Liver (tissue), 8 donors: ENCODE measurements at regions not wholly inside any gene's neighbourhood (a gene's known extent, or its start where the extent isn't known, plus 50 kb on each side); places are given as distances from the start of the nearest gene placed in this dataset.

Experiments
- DNase-seq: peaks from one replicate; pipeline ENCODE4 v3.0.0-alpha.2; 2017; ENCODE audit warnings: low spot score
- H3K27ac ChIP-seq, 2 donors: one replicate each; pipeline ENCODE4 v1.7.0; 2013; ENCODE audit warnings: inconsistent platforms in 2 of 2, low read length in 2 of 2, control low read depth in 1 of 2, low read depth in 1 of 2, mild to moderate bottlenecking in 1 of 2
- H3K27me3 ChIP-seq, 4 donors: one replicate each; pipeline versions ENCODE4 v1.6.1 to v1.7.0; 2013; ENCODE audit warnings: low read length in 3 of 4, inconsistent platforms in 1 of 4, mild to moderate bottlenecking in 1 of 4, moderate library complexity in 1 of 4; ENCODE audit not compliant: control insufficient read depth in 4 of 4, insufficient read depth in 4 of 4
- H3K36me3 ChIP-seq, 4 donors: one replicate each; pipeline versions ENCODE4 v1.6.1 to v1.7.0; 2013; ENCODE audit warnings: low read length in 3 of 4, mild to moderate bottlenecking in 3 of 4, low read depth in 1 of 4, moderate library complexity in 1 of 4; ENCODE audit not compliant: control insufficient read depth in 4 of 4, insufficient read depth in 3 of 4
- H3K4me1 ChIP-seq, 4 donors: one replicate each; pipeline versions ENCODE4 v1.6.1 to v1.7.0; 2013; ENCODE audit warnings: low read length in 3 of 4, mild to moderate bottlenecking in 3 of 4, moderate library complexity in 1 of 4; ENCODE audit not compliant: control insufficient read depth in 4 of 4, insufficient read depth in 4 of 4
- H3K4me3 ChIP-seq, 3 donors: one replicate each; pipeline versions ENCODE4 v1.6.1 to v1.7.0; 2013; ENCODE audit warnings: low read length in 3 of 3, control low read depth in 1 of 3, low read depth in 1 of 3, mild to moderate bottlenecking in 1 of 3
- H3K9ac ChIP-seq, 2 donors: one replicate each; pipeline ENCODE4 v1.7.0; 2013; ENCODE audit warnings: low read length in 2 of 2, mild to moderate bottlenecking in 2 of 2, moderate library complexity in 2 of 2, control low read depth in 1 of 2, low read depth in 1 of 2
- H3K9me3 ChIP-seq, 4 donors: one replicate each; pipeline versions ENCODE4 v1.6.1 to v1.7.0; 2013; ENCODE audit warnings: low read length in 3 of 4; ENCODE audit not compliant: control insufficient read depth in 4 of 4
- EGR1 ChIP-seq, 2 donors: IDR thresholded peaks; 2 replicates each; pipeline ENCODE4 v1.6.1; 2016 to 2018; ENCODE audit warnings: antibody characterized with exemption in 2 of 2, low read depth in 2 of 2
- FOXA1 ChIP-seq: IDR thresholded peaks from 2 replicates; pipeline ENCODE4 v1.6.1; 2016; ENCODE audit warnings: antibody characterized with exemption
- FOXA2 ChIP-seq: IDR thresholded peaks from 2 replicates; pipeline ENCODE4 v1.6.1; 2016; ENCODE audit warnings: antibody characterized with exemption
- GABPA ChIP-seq, 2 donors: IDR thresholded peaks in 1 of 2; conservative IDR thresholded peaks in 1 of 2; 2 replicates each; pipeline ENCODE4 v1.6.1; 2016; ENCODE audit warnings: antibody characterized with exemption in 2 of 2, mild to moderate bottlenecking in 1 of 2, moderate library complexity in 1 of 2
- HNF4A ChIP-seq, 2 donors: conservative IDR thresholded peaks; 2 replicates each; pipeline ENCODE4 v1.6.1; 2016; ENCODE audit warnings: antibody characterized with exemption in 2 of 2, mild to moderate bottlenecking in 2 of 2
- HNF4G ChIP-seq: IDR thresholded peaks from 2 replicates; pipeline ENCODE4 v1.6.1; 2016; ENCODE audit warnings: antibody characterized with exemption
- JUND ChIP-seq, 2 donors: IDR thresholded peaks; 2 replicates each; pipeline ENCODE4 v1.6.1; 2016; ENCODE audit warnings: antibody characterized with exemption in 2 of 2
- MAX ChIP-seq: IDR thresholded peaks from 2 replicates; pipeline ENCODE4 v1.6.1; 2016; ENCODE audit warnings: antibody characterized with exemption
- NR2F2 ChIP-seq: IDR thresholded peaks from 2 replicates; pipeline ENCODE4 v1.6.1; 2016; ENCODE audit warnings: antibody characterized with exemption
- RAD21 ChIP-seq, 2 donors: IDR thresholded peaks; 2 replicates each; pipeline ENCODE4 v1.6.1; 2016; ENCODE audit warnings: antibody characterized with exemption in 2 of 2, mild to moderate bottlenecking in 2 of 2
- REST ChIP-seq: IDR thresholded peaks from 2 replicates; pipeline ENCODE4 v1.6.1; 2016; ENCODE audit warnings: antibody characterized with exemption, mild to moderate bottlenecking
- RXRA ChIP-seq, 2 donors: IDR thresholded peaks; 2 replicates each; pipeline ENCODE4 v1.6.1; 2017 to 2018; ENCODE audit warnings: antibody characterized with exemption in 2 of 2, mild to moderate bottlenecking in 1 of 2
- SP1 ChIP-seq: IDR thresholded peaks from 2 replicates; pipeline ENCODE4 v1.6.1; 2018; ENCODE audit warnings: antibody characterized with exemption, mild to moderate bottlenecking
- TAF1 ChIP-seq: conservative IDR thresholded peaks from 2 replicates; pipeline ENCODE4 v1.6.1; 2016; ENCODE audit warnings: antibody characterized with exemption, mild to moderate bottlenecking
- YY1 ChIP-seq: IDR thresholded peaks from 2 replicates; pipeline ENCODE4 v1.6.1; 2016; ENCODE audit warnings: antibody characterized with exemption, mild to moderate bottlenecking
- ZBTB33 ChIP-seq: IDR thresholded peaks from 2 replicates; pipeline ENCODE4 v1.6.1; 2016; ENCODE audit warnings: antibody characterized with exemption
- WGBS: extraction: QIAGEN DNeasy Blood & Tissue Kit; methylation state at CpG from one replicate; pipeline ENCODE4 v1.1.7; 2013; 5-methylcytosine and 5-hydroxymethylcytosine counted together
- TF ChIP-seq, protein P1 (sequence below): IDR thresholded peaks from 2 replicates; pipeline ENCODE4 v1.6.1; 2016; ENCODE audit warnings: antibody characterized with exemption
- TF ChIP-seq, protein P2 (sequence below): fragments of 150-350 bp; IDR thresholded peaks from 2 replicates; pipeline ENCODE4 v1.5.1; 2017; ENCODE audit warnings: improper control_type of control experiment, low read depth, low read length; ENCODE audit not compliant: missing input control
- donor health status: healthy.
- donor health status: healthy.
- donor health status: healthy.
- donor health status: healthy.
- donor health status: healthy.

GRCh38 chrX:73940893-73941470 lies 88.5 kb upstream of the XIST start:
- Histone ChIP-seq H3K9me3 (no peaks in the 10 kb centered on the region), H3K27me3 (no peaks in the 10 kb centered on the region), H3K4me1 (peaks cover 2 to 23% (median 20%) of the 10 kb centered on the region in 4 donors), H3K36me3 (no peaks in the 10 kb centered on the region), H3K9ac (no peak overlapping the region), H3K27ac (peak overlapping the region; percentile 22 to 57), H3K4me3 (no peak overlapping the region)
- TF ChIP-seq YY1: peak; percentile 82
- peak in 1 of 2 donors; percentile 26 for TF ChIP-seq EGR1 (IDR thresholded peaks at IDR 0.05; ENCODE audit: low read depth in 2 of 2)
- TF ChIP-seq, protein P1, sequence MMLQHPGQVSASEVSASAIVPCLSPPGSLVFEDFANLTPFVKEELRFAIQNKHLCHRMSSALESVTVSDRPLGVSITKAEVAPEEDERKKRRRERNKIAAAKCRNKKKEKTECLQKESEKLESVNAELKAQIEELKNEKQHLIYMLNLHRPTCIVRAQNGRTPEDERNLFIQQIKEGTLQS: no peak
- no peak for TF ChIP-seq FOXA2
- no peak for TF ChIP-seq TAF1
- TF ChIP-seq RAD21 (IDR thresholded peaks at IDR 0.05): peak; percentile 19 to 39
- peak; percentile 82 for TF ChIP-seq SP1
- peak; percentile 45 for TF ChIP-seq ZBTB33
- peak; percentile 67 for TF ChIP-seq REST
- TF ChIP-seq HNF4G: no peak
- TF ChIP-seq, protein P2, sequence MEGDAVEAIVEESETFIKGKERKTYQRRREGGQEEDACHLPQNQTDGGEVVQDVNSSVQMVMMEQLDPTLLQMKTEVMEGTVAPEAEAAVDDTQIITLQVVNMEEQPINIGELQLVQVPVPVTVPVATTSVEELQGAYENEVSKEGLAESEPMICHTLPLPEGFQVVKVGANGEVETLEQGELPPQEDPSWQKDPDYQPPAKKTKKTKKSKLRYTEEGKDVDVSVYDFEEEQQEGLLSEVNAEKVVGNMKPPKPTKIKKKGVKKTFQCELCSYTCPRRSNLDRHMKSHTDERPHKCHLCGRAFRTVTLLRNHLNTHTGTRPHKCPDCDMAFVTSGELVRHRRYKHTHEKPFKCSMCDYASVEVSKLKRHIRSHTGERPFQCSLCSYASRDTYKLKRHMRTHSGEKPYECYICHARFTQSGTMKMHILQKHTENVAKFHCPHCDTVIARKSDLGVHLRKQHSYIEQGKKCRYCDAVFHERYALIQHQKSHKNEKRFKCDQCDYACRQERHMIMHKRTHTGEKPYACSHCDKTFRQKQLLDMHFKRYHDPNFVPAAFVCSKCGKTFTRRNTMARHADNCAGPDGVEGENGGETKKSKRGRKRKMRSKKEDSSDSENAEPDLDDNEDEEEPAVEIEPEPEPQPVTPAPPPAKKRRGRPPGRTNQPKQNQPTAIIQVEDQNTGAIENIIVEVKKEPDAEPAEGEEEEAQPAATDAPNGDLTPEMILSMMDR: no peak
- peak; percentile 73 to 77 for TF ChIP-seq HNF4A (conservative IDR thresholded peaks at IDR 0.05)
- TF ChIP-seq RXRA (IDR thresholded peaks at IDR 0.05): peak; percentile 98 to 100
- TF ChIP-seq MAX: peak; percentile 47
- TF ChIP-seq NR2F2: no peak
- peak in 1 of 2 donors; percentile 18 for TF ChIP-seq GABPA (IDR thresholded peaks at IDR 0.05 in 1 of 2, conservative IDR thresholded peaks at IDR 0.05 in 1 of 2)
- peak; percentile 7 for TF ChIP-seq FOXA1
- TF ChIP-seq JUND (IDR thresholded peaks at IDR 0.05): peak; percentile 64 to 75
- DNase-seq: no peak
- 32% methylated on average over 2 of the region's 2 CpGs for WGBS
